ENCODE measurements at regions not wholly inside any gene's neighbourhood (a gene's known extent, or its start where the extent isn't known, plus 50 kb on each side); places are given as distances from the start of the nearest gene placed in this dataset.
"Not testable (repeated sequence)": the region's sequence is repeated elsewhere in the genome, so short reads cannot be mapped to it uniquely, and the experiment has no call there.

GRCh38 chr21:9837946-9838737, 683.2 kb upstream of the TPTE start:
- DNase-seq = no peak

GRCh38 chr21:9838738-9839642, 682.4 kb upstream of the TPTE start:
- DNase-seq = no peak

- not testable (repeated sequence) for DNase-seq
Observed at GRCh38 chr21:9844106-9844505, 677.3 kb upstream of the TPTE start.

- DNase-seq = not testable (repeated sequence)
Observed at GRCh38 chr21:9847511-9847910, 673.9 kb upstream of the TPTE start.

GRCh38 chr21:9851166-9851565, 670.2 kb upstream of the TPTE start:
- DNase-seq = not testable (repeated sequence)

- DNase-seq = not testable (repeated sequence)
Observed at GRCh38 chr21:9851695-9852094, 669.7 kb upstream of the TPTE start.

GRCh38 chr21:9857563-9857962, 663.8 kb upstream of the TPTE start:
- DNase-seq = not testable (repeated sequence)

GRCh38 chr21:9859865-9860264, 661.5 kb upstream of the TPTE start:
- DNase-seq = not testable (repeated sequence)

GRCh38 chr21:9862456-9862855, 658.9 kb upstream of the TPTE start:
- DNase-seq = not testable (repeated sequence)

- DNase-seq = not testable (repeated sequence)
Observed at GRCh38 chr21:9867815-9868214, 653.6 kb upstream of the TPTE start.

- DNase-seq = not testable (repeated sequence)
Observed at GRCh38 chr21:9873096-9873495, 648.3 kb upstream of the TPTE start.

GRCh38 chr21:9874136-9874535, 647.2 kb upstream of the TPTE start:
- not testable (repeated sequence) for DNase-seq

- not testable (repeated sequence) for DNase-seq
Observed at GRCh38 chr21:9881430-9881829, 640.0 kb upstream of the TPTE start.

GRCh38 chr21:9883047-9883446, 638.3 kb upstream of the TPTE start:
- DNase-seq = not testable (repeated sequence)

GRCh38 chr21:9883571-9884282, 637.7 kb upstream of the TPTE start:
- not testable (repeated sequence) for DNase-seq

- not testable (repeated sequence) for DNase-seq
Observed at GRCh38 chr21:9888500-9888899, 632.9 kb upstream of the TPTE start.

GRCh38 chr21:9903579-9903978, 617.8 kb upstream of the TPTE start:
- not testable (repeated sequence) for DNase-seq

GRCh38 chr21:9914135-9914534, 607.2 kb upstream of the TPTE start:
- DNase-seq = not testable (repeated sequence)

GRCh38 chr21:9919446-9919845, 601.9 kb upstream of the TPTE start:
- DNase-seq = not testable (repeated sequence)

- DNase-seq = not testable (repeated sequence)
Observed at GRCh38 chr21:9943639-9944038, 577.7 kb upstream of the TPTE start.

- DNase-seq = not testable (repeated sequence)
Observed at GRCh38 chr21:9946057-9946456, 575.3 kb upstream of the TPTE start.

- not testable (repeated sequence) for DNase-seq
Observed at GRCh38 chr21:9949510-9950289, 571.7 kb upstream of the TPTE start.
